KMS-11 (cell line): ENCODE measurements at regions not wholly inside any gene's neighbourhood (a gene's known extent, or its start where the extent isn't known, plus 50 kb on each side); places are given as distances from the start of the nearest gene placed in this dataset.

Experiments used
- H2AFZ ChIP-seq: fragments of 200-600 bp; sonication (generic); 2 replicates; pipeline ENCODE4 v1.6.1; 2016; ENCODE audit warnings: antibody characterized with exemption, mixed run types, low read depth
- H3K27ac ChIP-seq: fragments of 200-600 bp; sonication (generic); 2 replicates; pipeline ENCODE4 v1.6.1; 2016; ENCODE audit warnings: mild to moderate bottlenecking, mixed run types
- H3K27me3 ChIP-seq: fragments of 200-600 bp; sonication (generic); 2 replicates; pipeline ENCODE4 v1.6.1; 2017; ENCODE audit warnings: mild to moderate bottlenecking, low read depth, mixed run types, moderate library complexity; ENCODE audit not compliant: insufficient read depth
- H3K36me3 ChIP-seq: fragments of 200-600 bp; sonication (generic); 2 replicates; pipeline ENCODE4 v1.6.1; 2017; ENCODE audit warnings: mild to moderate bottlenecking, mixed run types; ENCODE audit not compliant: insufficient read depth
- H3K4me1 ChIP-seq: fragments of 200-600 bp; sonication (generic); 2 replicates; pipeline ENCODE4 v1.6.1; 2016; ENCODE audit warnings: mild to moderate bottlenecking, low read depth, mixed run types; ENCODE audit not compliant: poor library complexity, severe bottlenecking
- H3K4me2 ChIP-seq: fragments of 200-600 bp; sonication (generic); 2 replicates; pipeline ENCODE4 v1.7.0; 2016; ENCODE audit warnings: mild to moderate bottlenecking, mixed run types
- H3K4me3 ChIP-seq: fragments of 200-600 bp; sonication (generic); IDR thresholded peaks from 2 replicates; pipeline ENCODE4 v1.6.1; 2017; ENCODE audit warnings: low read depth, low read length, mixed read lengths; ENCODE audit not compliant: insufficient read depth
- H3K79me2 ChIP-seq: fragments of 200-600 bp; sonication (generic); 2 replicates; pipeline ENCODE4 v1.6.1; 2016; ENCODE audit warnings: low read depth, mixed run types; ENCODE audit not compliant: insufficient read depth
- H3K9ac ChIP-seq: fragments of 200-600 bp; sonication (generic); 2 replicates; pipeline ENCODE4 v1.6.1; 2016; ENCODE audit warnings: mild to moderate bottlenecking, mixed run types
- H4K20me1 ChIP-seq: fragments of 200-600 bp; sonication (generic); 2 replicates; pipeline ENCODE4 v1.6.1; 2016; ENCODE audit warnings: mild to moderate bottlenecking, mixed run types; ENCODE audit not compliant: insufficient read depth
- CTCF ChIP-seq: fragments of 200-600 bp; sonication (generic); conservative IDR thresholded peaks from 2 replicates; pipeline ENCODE4 v1.6.1; 2017; ENCODE audit warnings: low read depth, mild to moderate bottlenecking, antibody characterized with exemption, low read length, moderate library complexity, mixed read lengths

- Histone ChIP-seq H3K27me3 (no peaks in the 10 kb centered on the region), H3K4me1 (no peaks in the 10 kb centered on the region), H3K4me3 (no peak overlapping the region), H3K79me2 (no peaks in the 10 kb centered on the region), H3K9ac (no peak overlapping the region), H3K36me3 (no peaks in the 10 kb centered on the region), H3K4me2 (no peak overlapping the region), H3K27ac (no peak overlapping the region), H2AFZ (no peak overlapping the region), H4K20me1 (no peaks in the 10 kb centered on the region)
- no peak for TF ChIP-seq CTCF
These were observed 332.3 kb downstream of the GATA3 start for GRCh38 chr10:8386781-8387180.

DNA sequence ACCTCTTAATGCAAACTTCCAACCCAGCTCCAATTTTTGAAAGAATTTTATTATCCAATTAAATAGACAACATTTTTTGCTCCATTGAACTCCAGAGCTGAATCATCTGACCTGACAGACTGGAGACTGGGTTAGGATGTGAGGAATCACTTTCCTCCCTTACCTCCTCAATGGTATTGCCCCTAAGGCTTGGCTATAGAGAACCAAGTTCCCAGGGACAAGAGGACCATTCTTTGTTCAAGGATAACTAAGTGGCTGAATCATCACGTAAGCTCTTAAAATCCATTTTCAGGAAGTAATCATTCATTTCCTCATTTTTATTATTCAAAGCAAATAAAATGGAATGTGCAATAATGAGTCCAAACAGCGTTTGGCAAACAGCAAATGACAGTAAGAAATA lies 335.1 kb downstream of the GATA3 start:
- Histone ChIP-seq H2AFZ (no peak overlapping the region), H3K4me2 (no peak overlapping the region)

GRCh38 chr10:8392216-8392615 lies 337.7 kb downstream of the GATA3 start:
- Histone ChIP-seq H3K9ac (no peak overlapping the region), H3K4me2 (no peak overlapping the region), H2AFZ (no peak overlapping the region), H3K4me1 (no peaks in the 10 kb centered on the region), H4K20me1 (no peaks in the 10 kb centered on the region), H3K27ac (no peak overlapping the region), H3K4me3 (no peak overlapping the region), H3K36me3 (no peaks in the 10 kb centered on the region), H3K79me2 (no peaks in the 10 kb centered on the region), H3K27me3 (no peaks in the 10 kb centered on the region)
- no peak for TF ChIP-seq CTCF

More for the DNA sequence above, 335.1 kb downstream of the GATA3 start:
- H3K36me3 ChIP-seq = no peaks in the 10 kb centered on the region
- no peaks in the 10 kb centered on the region for H3K4me1 ChIP-seq
- H3K27ac ChIP-seq = no peak overlapping the region
- no peak overlapping the region for H3K4me3 ChIP-seq
- no peak for TF ChIP-seq CTCF
- H3K9ac ChIP-seq = no peak overlapping the region
- H3K79me2 ChIP-seq = no peaks in the 10 kb centered on the region
- H3K27me3 ChIP-seq = no peaks in the 10 kb centered on the region
- H4K20me1 ChIP-seq = no peaks in the 10 kb centered on the region

GRCh38 chr10:8393531-8393930 lies 339.0 kb downstream of the GATA3 start:
- Histone ChIP-seq H3K9ac (no peak overlapping the region), H2AFZ (no peak overlapping the region), H3K36me3 (no peaks in the 10 kb centered on the region), H3K27me3 (no peaks in the 10 kb centered on the region), H3K4me1 (no peaks in the 10 kb centered on the region), H4K20me1 (no peaks in the 10 kb centered on the region), H3K4me3 (no peak overlapping the region), H3K27ac (no peak overlapping the region), H3K4me2 (no peak overlapping the region), H3K79me2 (no peaks in the 10 kb centered on the region)
- TF ChIP-seq CTCF = no peak

- no peak overlapping the region for H3K4me2 ChIP-seq
- TF ChIP-seq CTCF = no peak
- H3K79me2 ChIP-seq = no peaks in the 10 kb centered on the region
- no peak overlapping the region for H3K9ac ChIP-seq
- no peak overlapping the region for H2AFZ ChIP-seq
- no peaks in the 10 kb centered on the region for H3K4me1 ChIP-seq
- H3K4me3 ChIP-seq = no peak overlapping the region
- no peaks in the 10 kb centered on the region for H3K36me3 ChIP-seq
- H3K27me3 ChIP-seq = no peaks in the 10 kb centered on the region
- H4K20me1 ChIP-seq = no peaks in the 10 kb centered on the region
- no peak overlapping the region for H3K27ac ChIP-seq
These were observed 342.2 kb downstream of the GATA3 start for GRCh38 chr10:8396675-8397074.
